Urothelium cell line (cell line): ENCODE measurements at regions not wholly inside any gene's neighbourhood (a gene's known extent, or its start where the extent isn't known, plus 50 kb on each side); places are given as distances from the start of the nearest gene placed in this dataset.

Experiments used
- DNase-seq: peaks from one replicate; pipeline ENCODE4 v3.0.0; 2011; ENCODE audit warnings: low spot score, mixed read lengths
- FAIRE-seq: peaks from 2 replicates; lab custom pipeline; 2011; peaks lifted over from hg19 to GRCh38; lab: Jason Lieb, UNC

GRCh38 chr12:14252697-14253096, 112.8 kb upstream of the ATF7IP start:
- no peak for DNase-seq
- FAIRE-seq, result no peak

DNA sequence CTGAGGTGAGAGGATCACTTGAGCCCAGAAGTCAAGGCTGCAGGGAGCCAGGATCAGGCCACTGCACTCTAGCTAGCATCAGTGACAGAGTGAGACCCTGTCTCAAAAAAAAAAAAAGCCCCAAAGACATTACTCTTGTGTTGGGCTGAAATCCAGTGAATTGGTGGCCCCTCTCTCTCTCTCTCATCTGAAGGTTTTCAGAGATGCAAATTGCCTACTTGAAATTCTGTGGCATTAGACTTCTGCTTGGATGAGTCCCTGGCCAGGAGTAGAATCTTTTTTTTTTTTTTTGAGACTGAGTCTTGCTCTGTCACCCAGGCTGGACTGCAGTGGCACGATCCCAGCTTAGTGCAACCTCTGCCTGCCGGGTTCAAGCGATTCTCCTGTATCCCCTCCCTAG, 112.0 kb upstream of the ATF7IP start:
- no peak for FAIRE-seq

DNA sequence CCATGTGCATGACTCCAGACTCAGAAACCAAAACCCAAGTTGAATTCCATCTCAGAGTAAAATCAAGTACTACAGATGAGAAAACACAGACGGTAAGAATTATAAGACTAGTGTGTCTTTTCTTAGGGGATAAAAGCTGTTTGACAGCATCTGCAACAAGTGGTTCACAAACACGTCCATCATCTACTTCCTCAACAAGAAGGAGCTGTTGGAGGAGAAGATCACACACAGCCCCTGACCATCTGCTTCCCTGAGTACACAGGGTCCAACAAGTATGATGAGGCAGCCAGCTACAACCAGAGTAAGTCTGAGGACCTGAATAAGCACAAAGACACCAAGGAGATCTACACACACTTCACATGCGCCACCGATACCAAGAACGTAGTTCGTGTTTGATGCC, 110.7 kb upstream of the ATF7IP start:
- peak; percentile 76 for FAIRE-seq
- no peak for DNase-seq

More for the DNA sequence above, 112.0 kb upstream of the ATF7IP start:
- DNase-seq, result no peak

DNA sequence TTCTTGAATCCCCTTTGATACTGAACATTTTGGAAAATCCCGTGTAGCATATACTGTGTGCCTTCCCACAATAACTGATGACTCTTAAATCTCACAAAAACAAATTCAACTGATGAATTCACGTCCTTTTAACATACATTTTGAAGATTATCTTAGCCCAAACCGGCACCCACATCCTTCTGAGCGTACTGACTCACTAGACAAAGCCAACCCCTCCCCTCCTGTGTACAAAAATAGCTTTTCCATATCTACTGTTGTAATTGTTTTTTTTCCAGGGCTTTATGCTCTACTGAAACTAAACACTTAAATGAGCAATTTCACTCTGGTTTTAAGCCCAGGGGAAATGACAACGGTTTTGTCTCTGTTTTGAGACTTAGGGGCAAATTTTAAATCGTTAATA, 109.4 kb upstream of the ATF7IP start:
- DNase-seq, result no peak
- FAIRE-seq, result no peak

DNA sequence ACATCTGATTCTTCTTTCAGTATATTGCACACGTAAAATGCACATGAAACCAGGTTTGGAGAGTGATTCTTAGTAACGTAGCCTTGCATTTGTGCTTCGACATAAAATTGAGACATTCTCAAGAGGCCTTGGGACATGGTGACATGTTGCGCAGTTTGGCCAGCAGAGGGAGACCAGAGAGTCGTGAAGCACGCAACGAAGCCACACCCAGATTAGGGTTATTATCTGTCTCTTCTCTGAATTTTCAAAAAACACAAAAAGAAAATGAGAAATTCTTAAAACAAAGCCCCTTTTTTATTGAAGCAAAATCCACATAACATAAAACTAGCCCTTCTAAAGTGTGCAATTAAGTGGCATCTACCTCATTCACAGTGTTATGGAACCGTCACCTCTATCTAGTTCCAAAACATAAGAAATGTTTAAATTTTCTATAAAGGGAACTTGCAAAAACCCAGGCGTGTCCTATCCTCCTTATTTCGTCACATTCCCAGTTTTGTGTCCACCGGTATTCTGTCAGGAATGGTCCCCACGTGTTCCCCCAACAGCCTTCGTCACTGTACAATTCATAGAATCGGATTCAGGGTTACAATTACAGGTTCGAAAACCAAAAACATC, 108.8 kb upstream of the ATF7IP start:
- DNase-seq (peak; percentile 72), FAIRE-seq (no peak)

DNA sequence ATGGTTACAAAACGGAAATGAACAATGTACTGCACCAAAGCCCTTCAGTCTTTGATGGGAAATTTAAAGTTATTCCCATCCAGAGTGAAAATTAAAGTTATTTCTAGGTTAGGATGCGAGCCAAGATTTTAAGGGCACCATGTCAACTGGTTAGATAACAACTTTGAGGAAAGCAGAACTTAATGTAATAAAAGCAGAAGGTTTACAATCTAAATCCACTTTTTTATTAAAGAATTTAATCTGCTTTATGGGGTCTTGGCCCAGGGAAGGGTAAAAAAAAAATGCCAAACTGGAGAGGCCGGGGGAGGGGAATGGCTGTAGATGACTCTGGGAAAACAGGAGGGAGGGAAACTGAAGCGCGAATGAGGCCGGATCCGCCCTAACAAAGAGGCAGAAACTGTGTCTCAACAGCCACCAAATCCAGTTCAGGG, 108.2 kb upstream of the ATF7IP start:
- DNase-seq, result no peak
- FAIRE-seq, result no peak

DNA sequence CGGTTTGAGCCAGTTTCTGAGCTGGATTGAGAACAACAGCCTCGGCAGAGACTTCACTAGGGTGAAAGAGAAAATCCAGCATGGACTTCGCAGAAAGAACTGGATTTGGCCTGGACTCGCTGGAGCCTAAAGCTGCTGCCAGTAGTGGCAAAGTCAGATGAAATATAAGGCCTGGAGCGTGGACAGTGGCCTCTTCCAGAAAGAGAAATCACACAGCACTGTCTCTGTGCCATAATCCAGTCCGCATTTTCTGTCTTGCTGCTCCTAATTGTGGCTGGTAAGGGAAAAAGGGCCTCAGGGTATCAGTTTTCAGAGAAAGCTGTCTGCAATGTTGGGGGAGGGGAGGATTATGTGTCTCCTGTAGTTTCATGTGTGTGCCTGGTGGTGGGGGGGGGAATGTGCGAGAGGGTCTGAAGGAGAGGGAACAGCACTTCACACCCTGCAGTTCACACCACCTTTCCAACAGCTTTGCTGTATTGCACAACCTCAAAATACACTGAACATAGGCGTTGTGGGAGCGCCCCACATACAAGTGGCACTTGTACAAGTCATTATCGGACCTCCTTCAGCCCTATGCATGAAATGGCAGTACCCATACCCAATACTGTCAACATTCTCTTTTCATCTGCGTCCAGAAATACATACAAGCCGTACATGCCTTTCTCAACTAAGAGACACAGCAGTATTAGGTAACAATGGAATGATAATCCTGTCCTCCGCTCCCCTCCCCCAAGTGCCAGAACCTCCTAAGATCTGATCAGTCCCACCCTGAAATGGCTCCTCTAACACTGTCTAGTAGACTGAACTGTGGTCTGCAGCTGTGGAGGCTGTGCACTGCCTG, 107.5 kb upstream of the ATF7IP start:
- peak; percentile 85 for DNase-seq
- FAIRE-seq, result peak; percentile 65

DNA sequence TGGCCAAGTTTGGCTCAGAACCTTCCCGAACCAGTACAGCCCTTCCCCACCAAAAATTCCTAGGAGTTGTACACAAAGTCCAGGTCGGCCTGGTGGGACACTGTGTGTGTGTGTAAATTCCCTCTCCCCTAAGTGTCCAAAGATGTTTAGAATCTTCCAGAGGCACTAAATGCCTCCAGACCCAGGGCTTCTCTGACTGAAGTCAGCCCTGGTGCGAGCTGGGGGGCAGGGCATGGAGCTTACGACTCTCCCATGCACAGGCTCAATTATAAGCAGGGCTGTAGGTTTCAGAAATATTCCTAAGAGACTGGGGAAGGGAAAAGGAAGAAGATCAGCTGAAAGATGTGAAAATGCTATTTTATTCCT, 106.9 kb upstream of the ATF7IP start:
- FAIRE-seq (no peak), DNase-seq (no peak)

DNA sequence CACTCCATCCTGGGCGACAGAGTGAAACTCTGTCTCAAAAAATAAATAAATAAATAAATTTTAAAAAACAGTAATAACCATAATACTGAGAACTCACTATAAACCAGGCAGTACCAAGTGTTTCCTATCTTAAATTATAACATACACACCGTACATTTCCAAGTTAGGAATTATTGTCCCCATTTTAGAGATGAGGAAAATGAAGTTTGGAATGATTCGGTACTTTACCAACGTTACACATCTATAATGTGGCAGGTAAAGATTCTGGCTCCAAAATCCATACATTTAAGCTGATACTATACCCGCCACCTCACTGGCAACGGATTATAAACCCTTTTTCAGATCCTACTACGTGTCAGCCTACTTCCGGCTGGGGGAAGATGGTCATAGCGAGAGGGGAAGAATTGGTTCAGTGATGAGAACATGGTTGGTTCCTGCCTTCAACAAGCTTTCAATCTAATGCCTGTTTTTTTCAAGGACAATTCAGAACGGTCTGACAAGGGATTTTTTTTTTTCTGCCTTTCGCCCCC, 105.9 kb upstream of the ATF7IP start:
- FAIRE-seq, result no peak

DNA sequence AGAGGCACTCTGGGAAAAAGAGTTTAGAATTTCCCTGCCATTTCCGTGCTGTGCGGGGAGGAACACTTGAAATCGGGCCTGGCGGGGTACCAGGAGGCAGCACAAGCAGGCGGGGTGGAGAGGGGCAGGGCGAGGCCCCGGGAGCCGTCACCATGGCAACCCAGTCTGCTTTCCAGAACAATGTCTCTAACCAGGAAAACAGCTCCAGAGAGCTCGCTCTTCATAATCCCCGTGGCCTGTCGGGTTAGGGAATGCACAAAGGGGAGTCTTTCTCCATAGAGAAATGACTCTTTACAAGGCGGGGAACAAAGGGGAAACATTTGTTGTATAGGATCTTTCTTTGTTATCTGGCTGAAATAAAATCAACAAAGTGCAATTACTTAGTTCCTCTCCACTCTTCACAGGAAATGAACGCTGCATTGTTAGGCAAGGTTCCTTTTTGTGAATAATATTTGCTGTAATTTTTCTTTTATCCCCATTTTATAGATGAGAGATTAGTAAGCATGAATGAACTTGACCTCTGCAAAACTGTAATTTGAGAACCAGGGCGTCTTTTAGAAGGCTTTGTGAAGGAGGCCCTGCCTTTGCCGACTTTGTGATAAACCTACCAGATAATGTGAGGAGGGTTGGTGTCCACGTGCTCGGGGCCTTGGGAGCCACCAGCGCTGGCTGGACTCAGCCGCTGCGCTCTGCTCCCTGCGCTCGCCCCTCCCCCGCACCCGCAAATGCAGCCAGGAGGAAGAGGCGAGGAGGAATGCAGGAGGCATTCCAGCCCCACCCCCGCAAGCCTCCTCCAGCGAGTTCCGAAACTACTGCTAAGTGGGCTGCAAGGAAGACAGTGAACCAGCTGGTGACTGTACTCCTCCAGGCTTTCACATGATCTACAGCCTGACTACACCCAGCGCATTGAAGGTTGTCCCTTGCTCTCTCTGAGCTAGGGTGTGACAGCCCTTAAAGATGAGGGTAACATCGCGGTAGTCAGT, 105.2 kb upstream of the ATF7IP start:
- FAIRE-seq (peak; percentile 92), DNase-seq (peak; percentile 89)

More for the DNA sequence above, 105.9 kb upstream of the ATF7IP start:
- DNase-seq, result no peak

GRCh38 chr12:14261096-14261495, 104.4 kb upstream of the ATF7IP start:
- FAIRE-seq (no peak), DNase-seq (no peak)

- FAIRE-seq, result no peak
- DNase-seq, result no peak
Measured at GRCh38 chr12:14261861-14262260, 103.6 kb upstream of the ATF7IP start.

- no peak for DNase-seq
- FAIRE-seq, result no peak
Measured at GRCh38 chr12:14262771-14263511, 102.5 kb upstream of the ATF7IP start.

- no peak for FAIRE-seq
- no peak for DNase-seq
Measured at GRCh38 chr12:14263742-14264141, 101.7 kb upstream of the ATF7IP start.

- FAIRE-seq (no peak), DNase-seq (no peak)
Measured at GRCh38 chr12:14264316-14264715, 101.2 kb upstream of the ATF7IP start.

DNA sequence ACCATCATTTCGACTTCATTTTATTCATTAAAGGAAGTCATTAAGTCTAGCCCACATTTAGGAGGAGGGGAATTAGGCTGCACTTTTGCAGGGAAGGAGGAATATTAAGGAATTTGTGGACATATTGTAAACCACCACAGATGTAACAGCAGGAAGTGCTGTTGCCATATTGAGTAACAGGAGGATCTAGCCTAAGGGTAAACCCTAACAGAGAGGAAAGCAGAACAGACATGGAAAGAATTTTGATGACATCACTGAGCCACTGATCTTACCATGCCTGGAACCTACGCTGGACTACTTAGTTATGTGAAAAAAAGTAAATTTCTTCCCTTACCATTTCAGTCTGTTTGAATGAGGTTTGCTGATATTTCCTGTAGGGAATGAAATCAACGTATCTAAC, 100.7 kb upstream of the ATF7IP start:
- DNase-seq (no peak), FAIRE-seq (no peak)

DNA sequence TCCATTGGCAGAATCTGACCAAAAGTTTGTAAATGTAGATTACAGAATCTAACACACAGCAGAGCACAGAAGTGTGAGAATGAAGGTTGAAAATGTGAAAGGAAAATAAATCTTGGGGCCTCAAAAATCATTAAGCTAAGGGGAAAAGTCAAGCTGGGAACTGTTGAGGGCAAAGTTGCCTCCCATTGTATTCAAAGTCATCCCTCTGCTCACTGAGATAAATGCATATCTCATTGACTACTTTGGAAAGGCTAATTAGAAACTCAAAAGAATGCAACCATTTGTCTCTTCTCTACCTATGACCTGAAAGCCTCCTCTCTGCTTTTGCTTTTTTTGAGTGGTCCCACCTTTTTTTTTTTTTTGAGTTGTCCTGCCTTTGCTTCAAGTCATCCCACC, 97.4 kb upstream of the ATF7IP start:
- FAIRE-seq (no peak), DNase-seq (no peak)

DNA sequence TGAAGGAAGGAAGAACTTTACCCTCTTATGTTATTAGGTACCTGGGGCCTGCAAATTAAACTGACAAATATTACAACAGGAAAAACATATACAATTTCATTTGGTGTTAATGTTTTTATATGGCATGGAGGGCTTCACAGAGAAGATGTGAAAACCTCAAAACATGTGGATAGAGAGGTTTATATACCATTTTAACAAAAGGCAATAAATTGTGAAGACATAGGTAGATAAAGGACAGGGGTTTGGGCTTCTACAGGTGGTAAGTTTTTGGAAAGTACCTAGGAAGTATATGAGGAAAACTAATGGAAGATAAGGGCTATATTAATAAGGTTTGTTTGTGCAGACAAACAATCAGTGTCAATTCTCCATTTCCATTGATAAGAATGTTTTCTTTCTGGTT, 95.1 kb upstream of the ATF7IP start:
- FAIRE-seq, result no peak
- DNase-seq, result no peak

DNA sequence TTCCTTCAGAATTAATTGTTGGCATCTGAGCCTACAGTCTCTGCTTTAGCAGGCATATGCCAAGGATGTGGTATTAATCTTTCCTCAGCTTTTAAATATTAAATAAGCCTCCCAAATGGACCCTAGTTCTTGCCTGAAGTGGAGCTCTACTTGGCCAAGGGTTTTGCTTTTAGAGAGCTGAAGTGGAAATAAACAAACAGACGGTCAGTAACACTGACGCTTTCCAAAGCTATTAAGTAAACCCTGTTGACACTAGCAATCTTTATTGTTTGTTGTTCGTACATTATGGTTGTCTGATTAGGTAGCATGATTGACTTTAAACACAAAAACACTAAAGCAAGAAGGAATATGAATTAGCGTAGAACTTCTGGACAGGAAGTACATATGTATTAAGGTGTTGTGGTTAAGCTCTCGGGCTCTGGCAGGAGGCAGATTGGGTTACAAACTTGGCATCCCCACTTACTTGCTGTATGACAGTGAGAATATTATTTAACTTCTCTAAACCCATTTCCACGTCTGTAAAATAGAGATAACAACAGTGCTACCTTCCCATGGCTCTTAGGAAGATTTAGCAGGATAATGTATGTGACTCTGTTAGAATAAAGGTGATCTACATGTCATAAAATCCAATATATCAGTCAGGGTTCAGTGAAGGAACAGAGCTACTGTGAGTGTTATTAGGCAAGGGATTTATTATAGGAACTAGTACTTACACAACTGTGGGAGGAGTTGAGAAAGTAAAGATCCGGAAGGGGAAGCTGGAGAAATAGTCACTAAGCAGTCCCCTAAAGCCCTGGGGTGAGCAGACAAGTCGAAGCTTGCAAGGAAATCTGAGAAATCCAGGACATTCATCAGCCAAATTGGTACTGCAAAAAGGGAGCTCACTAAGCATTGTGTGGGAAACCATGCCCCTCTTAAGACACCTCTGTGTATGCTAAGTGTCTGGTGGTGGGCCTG, 92.2 kb upstream of the ATF7IP start:
- no peak for DNase-seq
- FAIRE-seq, result peak; percentile 87
